Thymus (tissue), 11 donors: ENCODE measurements at regions not wholly inside any gene's neighbourhood (a gene's known extent, or its start where the extent isn't known, plus 50 kb on each side); places are given as distances from the start of the nearest gene placed in this dataset.

Experiments
- DNase-seq, 9 donors: peaks; one replicate each; pipeline ENCODE4 v3.0.0-alpha.2; 2013; ENCODE audit warnings: low spot score in 9 of 9, low read depth in 6 of 9, missing footprints in 1 of 9
- H3K27ac ChIP-seq, 2 donors: one replicate each; pipeline ENCODE4 v1.5.1; 2013; ENCODE audit warnings: control low read depth in 1 of 2, low read depth in 1 of 2, low read length in 1 of 2, mild to moderate bottlenecking in 1 of 2, moderate library complexity in 1 of 2
- H3K27me3 ChIP-seq, 2 donors: one replicate each; pipeline ENCODE4 v1.5.1; 2013; ENCODE audit warnings: low read length in 1 of 2; ENCODE audit not compliant: control insufficient read depth in 2 of 2, insufficient read depth in 1 of 2
- H3K36me3 ChIP-seq, 2 donors: one replicate each; pipeline ENCODE4 v1.5.1; 2013; ENCODE audit warnings: low read length in 1 of 2, mild to moderate bottlenecking in 1 of 2, moderate library complexity in 1 of 2; ENCODE audit not compliant: control insufficient read depth in 2 of 2, insufficient read depth in 2 of 2
- H3K4me1 ChIP-seq, 2 donors: one replicate each; pipeline ENCODE4 v1.5.1; 2013; ENCODE audit warnings: low read length in 2 of 2; ENCODE audit not compliant: control insufficient read depth in 2 of 2, insufficient read depth in 2 of 2
- H3K4me3 ChIP-seq, 2 donors: one replicate each; pipeline ENCODE4 v1.5.1; 2013; ENCODE audit warnings: low read length in 2 of 2, control low read depth in 1 of 2, mild to moderate bottlenecking in 1 of 2
- H3K9me3 ChIP-seq, 2 donors: one replicate each; pipeline ENCODE4 v1.5.1; 2013; ENCODE audit warnings: low read length in 1 of 2, mild to moderate bottlenecking in 1 of 2; ENCODE audit not compliant: control insufficient read depth in 2 of 2, insufficient read depth in 1 of 2
- WGBS: extraction: QIAGEN DNeasy Blood & Tissue Kit; methylation state at CpG from one replicate; pipeline ENCODE4 v1.1.7; 2013; 5-methylcytosine and 5-hydroxymethylcytosine counted together
- donor health status: healthy.

GRCh38 chr5:89584339-89584956, 701.5 kb upstream of the MEF2C start:
- no peaks in the 10 kb centered on the region for H3K36me3 ChIP-seq
- WGBS: 90% methylated on average over 5 of the region's 5 CpGs
- H3K4me3 ChIP-seq: no peak overlapping the region
- no peaks in the 10 kb centered on the region for H3K27me3 ChIP-seq
- no peak for DNase-seq
- no peaks in the 10 kb centered on the region for H3K9me3 ChIP-seq
- no peak overlapping the region for H3K27ac ChIP-seq
- H3K4me1 ChIP-seq: no peaks in the 10 kb centered on the region

GRCh38 chr5:89583534-89583933, 700.5 kb upstream of the MEF2C start:
- Histone ChIP-seq H3K4me1 (no peaks in the 10 kb centered on the region), H3K27ac (no peak overlapping the region), H3K9me3 (no peaks in the 10 kb centered on the region), H3K36me3 (no peaks in the 10 kb centered on the region), H3K4me3 (no peak overlapping the region), H3K27me3 (no peaks in the 10 kb centered on the region)
- DNase-seq: no peak

- no peaks in the 10 kb centered on the region for H3K9me3 ChIP-seq
- H3K4me3 ChIP-seq: no peak overlapping the region
- no peak overlapping the region for H3K27ac ChIP-seq
- H3K36me3 ChIP-seq: no peaks in the 10 kb centered on the region
- 94% methylated on average over 1 of the region's 1 CpG for WGBS
- DNase-seq: no peak
- H3K27me3 ChIP-seq: no peaks in the 10 kb centered on the region
- H3K4me1 ChIP-seq: no peaks in the 10 kb centered on the region
These were observed 699.9 kb upstream of the MEF2C start for GRCh38 chr5:89582768-89583339.

GRCh38 chr5:89580976-89581375, 698.0 kb upstream of the MEF2C start:
- no peaks in the 10 kb centered on the region for H3K4me1 ChIP-seq
- no peak for DNase-seq
- 91% methylated on average over 2 of the region's 2 CpGs for WGBS
- H3K9me3 ChIP-seq: no peaks in the 10 kb centered on the region
- H3K4me3 ChIP-seq: no peak overlapping the region
- no peaks in the 10 kb centered on the region for H3K36me3 ChIP-seq
- H3K27me3 ChIP-seq: no peaks in the 10 kb centered on the region
- no peak overlapping the region for H3K27ac ChIP-seq

GRCh38 chr5:89575319-89575718, 692.3 kb upstream of the MEF2C start:
- DNase-seq: no peak
- Histone ChIP-seq H3K9me3 (no peaks in the 10 kb centered on the region), H3K4me3 (no peak overlapping the region), H3K4me1 (no peaks in the 10 kb centered on the region), H3K36me3 (no peaks in the 10 kb centered on the region), H3K27me3 (no peaks in the 10 kb centered on the region), H3K27ac (no peak overlapping the region)

- H3K9me3 ChIP-seq: no peaks in the 10 kb centered on the region
- 96% methylated on average over 4 of the region's 4 CpGs for WGBS
- no peak overlapping the region for H3K27ac ChIP-seq
- H3K4me3 ChIP-seq: no peak overlapping the region
- no peak for DNase-seq
- H3K27me3 ChIP-seq: no peaks in the 10 kb centered on the region
- H3K4me1 ChIP-seq: no peaks in the 10 kb centered on the region
- no peaks in the 10 kb centered on the region for H3K36me3 ChIP-seq
These were observed 690.4 kb upstream of the MEF2C start for GRCh38 chr5:89573345-89573744.

GRCh38 chr5:89572696-89573095, 689.7 kb upstream of the MEF2C start:
- no peak for DNase-seq
- Histone ChIP-seq H3K9me3 (no peaks in the 10 kb centered on the region), H3K27ac (no peak overlapping the region), H3K36me3 (no peaks in the 10 kb centered on the region), H3K4me1 (no peaks in the 10 kb centered on the region), H3K4me3 (no peak overlapping the region), H3K27me3 (no peaks in the 10 kb centered on the region)
- 83% methylated on average over 2 of the region's 2 CpGs for WGBS

GRCh38 chr5:89570557-89570956, 687.6 kb upstream of the MEF2C start:
- WGBS: 89% methylated on average over 2 of the region's 2 CpGs
- Histone ChIP-seq H3K27ac (no peak overlapping the region), H3K36me3 (no peaks in the 10 kb centered on the region), H3K9me3 (no peaks in the 10 kb centered on the region), H3K4me1 (no peaks in the 10 kb centered on the region), H3K4me3 (no peak overlapping the region), H3K27me3 (no peaks in the 10 kb centered on the region)
- no peak for DNase-seq

- H3K4me3 ChIP-seq: no peak overlapping the region
- no peak overlapping the region for H3K27ac ChIP-seq
- no peaks in the 10 kb centered on the region for H3K36me3 ChIP-seq
- no peaks in the 10 kb centered on the region for H3K4me1 ChIP-seq
- 99% methylated on average over 1 of the region's 1 CpG for WGBS
- H3K9me3 ChIP-seq: no peaks in the 10 kb centered on the region
- DNase-seq: no peak
- no peaks in the 10 kb centered on the region for H3K27me3 ChIP-seq
These were observed 683.4 kb upstream of the MEF2C start for GRCh38 chr5:89566340-89566739.
